H9 (cell line): ENCODE measurements at regions not wholly inside any gene's neighbourhood (a gene's known extent, or its start where the extent isn't known, plus 50 kb on each side); places are given as distances from the start of the nearest gene placed in this dataset.

ENCODE experiments used
- DNase-seq: peaks from one replicate; pipeline ENCODE4 v3.0.0-alpha.2; 2017
- H2AFZ ChIP-seq: one replicate; pipeline ENCODE4 v1.6.1; 2013; ENCODE audit warnings: mild to moderate bottlenecking, low read length, control low read depth, moderate library complexity
- H2AK5ac ChIP-seq: 2 replicates; pipeline ENCODE4 v1.6.1; 2013; ENCODE audit warnings: low read length, control low read depth, mixed read lengths; ENCODE audit not compliant: insufficient read length
- H2BK120ac ChIP-seq: one replicate; pipeline ENCODE4 v1.6.1; 2013; ENCODE audit warnings: low read depth, mild to moderate bottlenecking, low read length, control low read depth, inconsistent platforms; ENCODE audit not compliant: poor library complexity, severe bottlenecking
- H2BK12ac ChIP-seq: 2 replicates; pipeline ENCODE4 v1.6.1; 2013; ENCODE audit warnings: low read length, control low read depth, mixed read lengths, low read depth; ENCODE audit not compliant: insufficient read length
- H2BK15ac ChIP-seq: 2 replicates; pipeline ENCODE4 v1.6.1; 2013; ENCODE audit warnings: low read depth, low read length, control low read depth
- H2BK20ac ChIP-seq: one replicate; pipeline ENCODE4 v1.6.1; 2013; ENCODE audit warnings: low read depth, mild to moderate bottlenecking, low read length, control low read depth, inconsistent platforms; ENCODE audit not compliant: poor library complexity, severe bottlenecking
- H2BK5ac ChIP-seq: 2 replicates; pipeline ENCODE4 v1.6.1; 2013; ENCODE audit warnings: low read length, control low read depth, mixed read lengths; ENCODE audit not compliant: insufficient read length
- H3K14ac ChIP-seq: 2 replicates; pipeline ENCODE4 v1.6.1; 2013; ENCODE audit warnings: low read length, control low read depth; ENCODE audit not compliant: insufficient read depth
- H3K18ac ChIP-seq: 2 replicates; pipeline ENCODE4 v1.6.1; 2013; ENCODE audit warnings: low read depth, mild to moderate bottlenecking, mixed read lengths, low read length, control low read depth; ENCODE audit not compliant: insufficient read length
- H3K23ac ChIP-seq: 2 replicates; pipeline ENCODE4 v1.6.1; 2013; ENCODE audit warnings: low read length, control low read depth, mixed read lengths, low read depth; ENCODE audit not compliant: insufficient read length
- H3K23me2 ChIP-seq: 2 replicates; pipeline ENCODE4 v1.6.1; 2013; ENCODE audit warnings: low read depth, mild to moderate bottlenecking, mixed read lengths, low read length, control low read depth; ENCODE audit not compliant: insufficient read length, poor library complexity, severe bottlenecking
- H3K27ac ChIP-seq: 2 replicates; pipeline ENCODE4 v1.5.1; 2013; ENCODE audit warnings: low read length, control low read depth, mixed read lengths, low read depth; ENCODE audit not compliant: insufficient read length
- H3K27me3 ChIP-seq: 2 replicates; pipeline ENCODE4 v1.6.1; 2013; ENCODE audit warnings: low read length, control low read depth, inconsistent platforms; ENCODE audit not compliant: insufficient read depth
- H3K4ac ChIP-seq: 2 replicates; pipeline ENCODE4 v1.6.1; 2013; ENCODE audit warnings: low read depth, mild to moderate bottlenecking, control low read depth, inconsistent platforms, low read length, moderate library complexity
- H3K4me1 ChIP-seq: 2 replicates; pipeline ENCODE4 v1.6.1; 2013; ENCODE audit warnings: low read length, control low read depth, inconsistent platforms; ENCODE audit not compliant: insufficient read depth
- H3K4me2 ChIP-seq: 2 replicates; pipeline ENCODE4 v1.6.1; 2013; ENCODE audit warnings: low read length, control low read depth, mixed read lengths; ENCODE audit not compliant: insufficient read length, insufficient read depth
- H3K56ac ChIP-seq: 2 replicates; pipeline ENCODE4 v1.6.1; 2013; ENCODE audit warnings: low read depth, mild to moderate bottlenecking, mixed read lengths, low read length, control low read depth; ENCODE audit not compliant: insufficient read length
- H3K79me1 ChIP-seq: 2 replicates; pipeline ENCODE4 v1.6.1; 2013; ENCODE audit warnings: low read depth, mild to moderate bottlenecking, moderate library complexity, low read length, control low read depth, inconsistent platforms; ENCODE audit not compliant: insufficient read depth, poor library complexity, severe bottlenecking
- H3K79me2 ChIP-seq: 2 replicates; pipeline ENCODE4 v1.6.1; 2013; ENCODE audit warnings: low read length, control low read depth, inconsistent platforms; ENCODE audit not compliant: insufficient read depth
- H3K9ac ChIP-seq: 2 replicates; pipeline ENCODE4 v1.6.1; 2013; ENCODE audit warnings: low read length, control low read depth, mixed read lengths; ENCODE audit not compliant: insufficient read length; ENCODE audit errors: extremely low read depth
- H3K9me3 ChIP-seq: one replicate; pipeline ENCODE4 v1.6.1; 2013; ENCODE audit warnings: low read depth, low read length, inconsistent platforms; ENCODE audit not compliant: control insufficient read depth
- H3T11ph ChIP-seq: one replicate; pipeline ENCODE4 v1.6.1; 2013; ENCODE audit warnings: mild to moderate bottlenecking, low read length, control low read depth, inconsistent platforms
- H4K20me1 ChIP-seq: one replicate; pipeline ENCODE4 v1.6.1; 2013; ENCODE audit not compliant: control insufficient read depth, insufficient read length, insufficient read depth
- H4K5ac ChIP-seq: 2 replicates; pipeline ENCODE4 v1.6.1; 2013; ENCODE audit warnings: low read depth, mild to moderate bottlenecking, mixed read lengths, low read length, control low read depth; ENCODE audit not compliant: insufficient read length
- H4K8ac ChIP-seq: replicated peaks from 2 replicates; pipeline ENCODE4 v1.6.1; 2013; ENCODE audit warnings: low read length, control low read depth, mixed read lengths, low read depth; ENCODE audit not compliant: insufficient read length
- H4K91ac ChIP-seq: 2 replicates; pipeline ENCODE4 v1.6.1; 2013; ENCODE audit warnings: low read depth, mild to moderate bottlenecking, moderate library complexity, mixed read lengths, low read length, control low read depth; ENCODE audit not compliant: insufficient read length
- H3K27ac Mint-ChIP-seq, 3 experiments: 2 replicates in 2 of 3; 3 replicates in 1 of 3; pipeline ENCODE4 v1.8.0; 2020 to 2021; ENCODE audit warnings: mixed read lengths in 3 of 3, mild to moderate bottlenecking in 1 of 3, moderate library complexity in 1 of 3
- H3K27me3 Mint-ChIP-seq: 2 replicates; pipeline ENCODE4 v1.8.0; 2021; ENCODE audit warnings: low read depth, mild to moderate bottlenecking, moderate library complexity, mixed read lengths
- H3K36me3 Mint-ChIP-seq, 3 experiments: 2 replicates in 2 of 3; 3 replicates in 1 of 3; pipeline ENCODE4 v1.8.0; 2020 to 2021; ENCODE audit warnings: low read depth in 3 of 3, mixed read lengths in 3 of 3; ENCODE audit not compliant: insufficient read depth in 1 of 3
- H3K4me1 Mint-ChIP-seq, 2 experiments: 2 replicates each; pipeline ENCODE4 v1.8.0; 2020; ENCODE audit warnings: mixed read lengths in 2 of 2
- H3K4me3 Mint-ChIP-seq, 2 experiments: 2 replicates in 1 of 2; 3 replicates in 1 of 2; pipeline ENCODE4 v1.8.0; 2020 to 2021; ENCODE audit warnings: mild to moderate bottlenecking in 2 of 2, mixed read lengths in 2 of 2, moderate library complexity in 1 of 2
- H3K9me3 Mint-ChIP-seq, 2 experiments: 2 replicates in 1 of 2; 3 replicates in 1 of 2; pipeline ENCODE4 v1.8.0; 2020; ENCODE audit warnings: mild to moderate bottlenecking in 2 of 2, mixed read lengths in 2 of 2, moderate library complexity in 1 of 2
- CTCF ChIP-seq: fragments of 200-600 bp; sonication (generic); conservative IDR thresholded peaks from 3 replicates; pipeline ENCODE4 v1.8.0; 2021; ENCODE audit warnings: antibody characterized with exemption, mild to moderate bottlenecking
- WGBS: extraction: QIAGEN DNeasy Blood & Tissue Kit; methylation state at CpG from one replicate; pipeline ENCODE4 v1.1.7; 2013; ENCODE audit warnings: missing lambda C conversion rate, low lambda C conversion rate, mixed read lengths; ENCODE audit not compliant: insufficient read length; ENCODE audit errors: extremely low coverage; 5-methylcytosine and 5-hydroxymethylcytosine counted together

GRCh38 chr1:181208967-181209366 lies 120.5 kb downstream of the IER5 start:
- Histone ChIP-seq H3K23ac (no peak overlapping the region), H2BK12ac (no peak overlapping the region), H3K79me2 (no peaks in the 10 kb centered on the region), H3K23me2 (no peaks in the 10 kb centered on the region), H2BK120ac (no peak overlapping the region), H3K56ac (no peak overlapping the region), H3K4me1 (peaks cover 4% of the 10 kb centered on the region; the same call in 1 of the 2 replicates), H3K27ac (no peak overlapping the region), H4K5ac (no peak overlapping the region), H4K20me1 (no peaks in the 10 kb centered on the region), H3K18ac (no peak overlapping the region), H3K27me3 (no peaks in the 10 kb centered on the region), H3K9me3 (no peaks in the 10 kb centered on the region), H3K4ac (no peak overlapping the region), H3K79me1 (no peaks in the 10 kb centered on the region), H3K14ac (no peak overlapping the region), H3K4me2 (no peak overlapping the region), H3T11ph (no peak overlapping the region), H4K91ac (no peak overlapping the region), H2AK5ac (no peak overlapping the region), H4K8ac (no peak overlapping the region), H2AFZ (no peak overlapping the region), H2BK15ac (no peak overlapping the region), H2BK20ac (no peak overlapping the region), H3K9ac (no peak overlapping the region), H2BK5ac (no peak overlapping the region)
- TF ChIP-seq CTCF, result no peak
- no peaks in the 10 kb centered on the region for H3K36me3 Mint-ChIP-seq
- peaks cover 19 to 23% of the 10 kb centered on the region in 2 experiments for H3K4me1 Mint-ChIP-seq
- H3K27ac Mint-ChIP-seq, result no peak overlapping the region
- H3K27me3 Mint-ChIP-seq, result peaks cover 15% of the 10 kb centered on the region
- DNase-seq, result no peak
- H3K4me3 Mint-ChIP-seq, result no peak overlapping the region
- H3K9me3 Mint-ChIP-seq, result no peaks in the 10 kb centered on the region
- WGBS, result no CpG with 5 or more reads among the region's 5 CpGs
